HG03460 (cell line): ENCODE measurements at regions not wholly inside any gene's neighbourhood (a gene's known extent, or its start where the extent isn't known, plus 50 kb on each side); places are given as distances from the start of the nearest gene placed in this dataset.

ENCODE experiments used
- ATAC-seq: cut with Tn5 transposase; IDR thresholded peaks from one replicate; pipeline ENCODE4 v1.9.1; 2021; ENCODE audit not compliant: unreplicated experiment

- ATAC-seq, result no peak
These were observed 112.5 kb downstream of the MATN1 start for GRCh38 chr1:30610917-30611316.

- ATAC-seq, result no peak
These were observed 113.4 kb downstream of the MATN1 start for GRCh38 chr1:30609999-30610345.

GRCh38 chr1:30609336-30609998 is 113.9 kb downstream of the MATN1 start:
- ATAC-seq, result no peak

- no peak for ATAC-seq
These were observed 115.7 kb downstream of the MATN1 start for GRCh38 chr1:30607723-30608122.

GRCh38 chr1:30606166-30606565 is 117.2 kb downstream of the MATN1 start:
- no peak for ATAC-seq

GRCh38 chr1:30605441-30605920 is 117.9 kb downstream of the MATN1 start:
- ATAC-seq, result no peak

GRCh38 chr1:30604801-30605440 is 118.5 kb downstream of the MATN1 start:
- ATAC-seq, result no peak

- no peak for ATAC-seq
These were observed 120.1 kb downstream of the MATN1 start for GRCh38 chr1:30603081-30603858.

GRCh38 chr1:30601316-30602085 is 121.9 kb downstream of the MATN1 start:
- ATAC-seq, result no peak

- ATAC-seq, result no peak
These were observed 122.7 kb downstream of the MATN1 start for GRCh38 chr1:30600706-30601105.

GRCh38 chr1:30600258-30600657 is 123.1 kb downstream of the MATN1 start:
- ATAC-seq, result no peak

- ATAC-seq, result no peak
These were observed 123.7 kb downstream of the MATN1 start for GRCh38 chr1:30599721-30600120.

- ATAC-seq, result no peak
These were observed 124.7 kb downstream of the MATN1 start for GRCh38 chr1:30598571-30599114.

- ATAC-seq, result no peak
These were observed 125.7 kb downstream of the MATN1 start for GRCh38 chr1:30597711-30598110.

GRCh38 chr1:30596891-30597290 is 126.5 kb downstream of the MATN1 start:
- no peak for ATAC-seq

GRCh38 chr1:30596470-30596869 is 126.9 kb downstream of the MATN1 start:
- ATAC-seq, result no peak

- ATAC-seq, result no peak
These were observed 134.3 kb downstream of the MATN1 start for GRCh38 chr1:30589083-30589482.

GRCh38 chr1:30588311-30589073 is 134.9 kb downstream of the MATN1 start:
- no peak for ATAC-seq

GRCh38 chr1:30586671-30587070 is 136.7 kb downstream of the MATN1 start:
- ATAC-seq, result no peak

GRCh38 chr1:30579580-30579979 is 143.8 kb downstream of the MATN1 start:
- no peak for ATAC-seq
